A549 (cell line): ENCODE measurements at regions not wholly inside any gene's neighbourhood (a gene's known extent, or its start where the extent isn't known, plus 50 kb on each side); places are given as distances from the start of the nearest gene placed in this dataset.

Experiments
- ATAC-seq, 2 experiments: fragments of 200-7000 bp in 1 of 2; fragments of >200 bp in 1 of 2; cut with Nextera tagmentation in 1 of 2; cut with Tn5 transposase in 1 of 2; 3 replicates each; pipeline versions ENCODE4 v1.8.0 to v1.9.1; 2018 to 2020; ENCODE audit warnings: mild to moderate bottlenecking in 1 of 2, moderate library complexity in 1 of 2
- CTCF ChIA-PET: fragments of 300-600 bp; sonication (Branson Sonifier 250); formaldehyde crosslinking; extraction: SDS; loops from one replicate; lab custom pipeline; 2021; ENCODE audit warnings: antibody characterized with exemption, inconsistent platforms; lab: Yijun Ruan, JAX
- POLR2A ChIA-PET: fragments of 350-600 bp; formaldehyde crosslinking; extraction: SDS; loops from one replicate; lab custom pipeline; 2021; ENCODE audit warnings: antibody characterized with exemption, inconsistent platforms; lab: Yijun Ruan, JAX
- DNase-seq, 2 experiments: peaks; one replicate each; pipeline versions ENCODE4 v3.0.0 to v3.0.0-alpha.2; 2011 to 2016; ENCODE audit warnings: low read depth in 1 of 2, low spot score in 1 of 2
- FAIRE-seq: peaks from 2 replicates; lab custom pipeline; 2011; peaks lifted over from hg19 to GRCh38; lab: Jason Lieb, UNC
- H3K27ac ChIP-seq, 2 experiments: fragments of >200 bp; sonication (Bioruptor Twin); formaldehyde crosslinking; 3 replicates each; pipeline ENCODE4 v1.5.1; 2016 to 2017
- H3K4me1 ChIP-seq: fragments of >200 bp; sonication (Bioruptor Twin); formaldehyde crosslinking; 3 replicates; pipeline ENCODE4 v1.6.1; 2016
- H3K4me2 ChIP-seq: fragments of >200 bp; sonication (Bioruptor Twin); formaldehyde crosslinking; 3 replicates; pipeline ENCODE4 v1.6.1; 2016
- H3K4me3 ChIP-seq: fragments of >200 bp; sonication (Bioruptor Twin); formaldehyde crosslinking; 3 replicates; pipeline ENCODE4 v1.5.1; 2016
- H3K9me3 ChIP-seq: fragments of >200 bp; sonication (Bioruptor Twin); formaldehyde crosslinking; 3 replicates; pipeline ENCODE4 v1.6.1; 2016
- BHLHE40 ChIP-seq: IDR thresholded peaks from 2 replicates; pipeline ENCODE4 v1.6.1; 2012; ENCODE audit warnings: low read depth, low read length, inconsistent platforms
- CBX8 ChIP-seq: fragments of 200-600 bp; sonication (generic); IDR thresholded peaks from 2 replicates; pipeline ENCODE4 v1.6.1; 2016
- EHF ChIP-seq: fragments of 250-450 bp; sonication (Bioruptor Pico); IDR thresholded peaks from 2 replicates; pipeline ENCODE4 v1.5.0; 2020; ENCODE audit warnings: mild to moderate bottlenecking
- EHMT2 ChIP-seq: fragments of 200-600 bp; sonication (generic); IDR thresholded peaks from 2 replicates; pipeline ENCODE4 v1.6.1; 2016; ENCODE audit warnings: antibody characterized with exemption, low read depth, mild to moderate bottlenecking, moderate library complexity
- EP300 ChIP-seq, 2 experiments: fragments of >200 bp; sonication (Bioruptor Twin); formaldehyde crosslinking; IDR thresholded peaks; 2 replicates in 1 of 2; 3 replicates in 1 of 2; pipeline ENCODE4 v1.6.1; 2016 to 2017
- ESRRA ChIP-seq: fragments of 150-350 bp; IDR thresholded peaks from 2 replicates; pipeline ENCODE4 v1.6.1; 2014; ENCODE audit warnings: mild to moderate bottlenecking, low read length, borderline replicate concordance
- FOSB ChIP-seq: fragments of 250-450 bp; sonication (Bioruptor Pico); IDR thresholded peaks from 2 replicates; pipeline ENCODE4 v1.5.0; 2020; ENCODE audit warnings: mild to moderate bottlenecking, moderate library complexity
- FOSL2 ChIP-seq, 2 experiments: fragments of 450-650 bp in 1 of 2; fragments of >200 bp in 1 of 2; sonication (Bioruptor Twin) in 1 of 2; formaldehyde crosslinking; IDR thresholded peaks; 2 replicates each; pipeline versions ENCODE4 v1.5.0 to v1.6.1; 2016 to 2020; ENCODE audit warnings: mild to moderate bottlenecking in 1 of 2, moderate library complexity in 1 of 2
- FOXS1 ChIP-seq: fragments of 250-450 bp; sonication (Bioruptor Pico); IDR thresholded peaks from 2 replicates; pipeline ENCODE4 v1.5.0; 2020; ENCODE audit warnings: mild to moderate bottlenecking, moderate library complexity
- GATA3 ChIP-seq: IDR thresholded peaks from 2 replicates; pipeline ENCODE4 v1.6.1; 2012; ENCODE audit warnings: borderline replicate concordance
- HEYL ChIP-seq: fragments of 250-450 bp; sonication (Bioruptor Pico); IDR thresholded peaks from 2 replicates; pipeline ENCODE4 v1.8.0; 2021; ENCODE audit warnings: mild to moderate bottlenecking, moderate library complexity
- HOXB13 ChIP-seq: fragments of 250-450 bp; sonication (Bioruptor Pico); IDR thresholded peaks from 2 replicates; pipeline ENCODE4 v1.5.0; 2020; ENCODE audit warnings: low read depth, mild to moderate bottlenecking, moderate library complexity
- HOXB5 ChIP-seq: fragments of 250-450 bp; sonication (Bioruptor Pico); IDR thresholded peaks from 2 replicates; pipeline ENCODE4 v1.5.0; 2020; ENCODE audit warnings: mild to moderate bottlenecking, moderate library complexity
- JUNB ChIP-seq: fragments of >200 bp; sonication (Bioruptor Twin); formaldehyde crosslinking; IDR thresholded peaks from 2 replicates; pipeline ENCODE4 v1.6.1; 2016
- KDM1A ChIP-seq: fragments of 200-600 bp; sonication (generic); IDR thresholded peaks from 2 replicates; pipeline ENCODE4 v1.6.1; 2016; ENCODE audit warnings: low read depth, mild to moderate bottlenecking
- RCOR1 ChIP-seq: fragments of 150-350 bp; IDR thresholded peaks from 2 replicates; pipeline ENCODE4 v1.6.1; 2014; ENCODE audit warnings: antibody characterized with exemption, low read length, low read depth
- RFX5 ChIP-seq: fragments of 450-650 bp; IDR thresholded peaks from 2 replicates; pipeline ENCODE4 v1.7.1; 2014; ENCODE audit warnings: antibody characterized with exemption, mild to moderate bottlenecking, moderate library complexity
- TP53 ChIP-seq: fragments of 250-450 bp; sonication (Bioruptor Pico); IDR thresholded peaks from 2 replicates; pipeline ENCODE4 v1.5.0; 2021; ENCODE audit warnings: mild to moderate bottlenecking, moderate library complexity
- ZNF302 ChIP-seq: fragments of 250-450 bp; sonication (Bioruptor Pico); IDR thresholded peaks from 2 replicates; pipeline ENCODE4 v1.9.0; 2021; ENCODE audit warnings: inconsistent platforms, mild to moderate bottlenecking, moderate library complexity
- ZSCAN20 ChIP-seq: fragments of 250-450 bp; sonication (Bioruptor Pico); IDR thresholded peaks from 2 replicates; pipeline ENCODE4 v1.8.0; 2022; ENCODE audit warnings: mild to moderate bottlenecking, moderate library complexity
- WGBS: methylation state at CpG from one replicate; pipeline ENCODE4 v1.1.6; 2017; ENCODE audit errors: missing lambda C conversion rate; 5-methylcytosine and 5-hydroxymethylcytosine counted together
- TF ChIP-seq, protein P1 (sequence below): IDR thresholded peaks from 2 replicates; pipeline ENCODE4 v1.6.1; 2012
- TF ChIP-seq, protein P2 (sequence below): fragments of 250-450 bp; sonication (Bioruptor Pico); IDR thresholded peaks from 2 replicates; pipeline ENCODE4 v1.5.0; 2020; ENCODE audit warnings: low read depth, mild to moderate bottlenecking, moderate library complexity
- TF ChIP-seq, protein P3 (sequence below): fragments of 150-350 bp; IDR thresholded peaks from 2 replicates; pipeline ENCODE4 v1.6.1; 2014; ENCODE audit warnings: low read depth, mild to moderate bottlenecking, low read length
- TF ChIP-seq, protein P4 (sequence below): fragments of 250-450 bp; sonication (Bioruptor Pico); IDR thresholded peaks from 2 replicates; pipeline ENCODE4 v1.5.0; 2021; ENCODE audit warnings: mild to moderate bottlenecking, moderate library complexity, borderline replicate concordance
- TF ChIP-seq, protein P5 (sequence below): fragments of >200 bp; sonication (Bioruptor Twin); formaldehyde crosslinking; IDR thresholded peaks from 3 replicates; pipeline ENCODE4 v1.6.1; 2016

DNA sequence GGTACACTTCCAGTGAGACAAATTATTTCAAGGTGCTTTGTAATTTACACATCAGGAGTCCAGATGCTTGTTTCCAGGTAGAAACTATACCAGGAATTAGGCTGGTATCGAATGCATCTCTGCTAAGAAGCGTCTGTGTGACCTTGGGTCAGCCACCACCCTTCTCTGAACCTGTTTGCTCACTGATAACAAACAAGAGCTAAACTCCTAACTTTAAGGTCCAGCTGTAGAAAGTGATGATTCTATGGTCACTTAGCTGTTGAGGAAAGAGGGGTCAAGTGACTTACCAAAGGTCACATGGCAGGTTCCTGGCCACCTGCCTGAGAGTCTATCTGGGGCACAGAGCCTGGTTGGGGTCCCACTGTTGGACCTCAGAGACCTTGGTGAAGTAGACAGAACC, 95.4 kb downstream of the HIF1AN start:
- ATAC-seq (no peak), FAIRE-seq (no peak), DNase-seq (no peak)
- Histone ChIP-seq H3K27ac (no peak overlapping the region), H3K4me1 (no peaks in the 10 kb centered on the region), H3K9me3 (no peaks in the 10 kb centered on the region), H3K4me2 (no peak overlapping the region), H3K4me3 (no peak overlapping the region)
- POLR2A ChIA-PET: no interaction called here
- no peak for TF ChIP-seq EHF (CRISPR knock-in tag)
- no peak for TF ChIP-seq HOXB13
- no peak for TF ChIP-seq KDM1A
- no peak for TF ChIP-seq HOXB5 (CRISPR knock-in tag)
- TF ChIP-seq BHLHE40: no peak
- TF ChIP-seq FOXS1 (CRISPR knock-in tag): no peak
- no peak for TF ChIP-seq JUNB
- TF ChIP-seq, protein P1, sequence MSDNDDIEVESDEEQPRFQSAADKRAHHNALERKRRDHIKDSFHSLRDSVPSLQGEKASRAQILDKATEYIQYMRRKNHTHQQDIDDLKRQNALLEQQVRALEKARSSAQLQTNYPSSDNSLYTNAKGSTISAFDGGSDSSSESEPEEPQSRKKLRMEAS: no peak
- TF ChIP-seq, protein P2, sequence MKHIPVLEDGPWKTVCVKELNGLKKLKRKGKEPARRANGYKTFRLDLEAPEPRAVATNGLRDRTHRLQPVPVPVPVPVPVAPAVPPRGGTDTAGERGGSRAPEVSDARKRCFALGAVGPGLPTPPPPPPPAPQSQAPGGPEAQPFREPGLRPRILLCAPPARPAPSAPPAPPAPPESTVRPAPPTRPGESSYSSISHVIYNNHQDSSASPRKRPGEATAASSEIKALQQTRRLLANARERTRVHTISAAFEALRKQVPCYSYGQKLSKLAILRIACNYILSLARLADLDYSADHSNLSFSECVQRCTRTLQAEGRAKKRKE (CRISPR knock-in tag): no peak
- TF ChIP-seq ZNF302 (CRISPR knock-in tag): no peak
- TF ChIP-seq TP53 (CRISPR knock-in tag): no peak
- TF ChIP-seq ESRRA: no peak
- TF ChIP-seq RCOR1: no peak
- TF ChIP-seq, protein P3, sequence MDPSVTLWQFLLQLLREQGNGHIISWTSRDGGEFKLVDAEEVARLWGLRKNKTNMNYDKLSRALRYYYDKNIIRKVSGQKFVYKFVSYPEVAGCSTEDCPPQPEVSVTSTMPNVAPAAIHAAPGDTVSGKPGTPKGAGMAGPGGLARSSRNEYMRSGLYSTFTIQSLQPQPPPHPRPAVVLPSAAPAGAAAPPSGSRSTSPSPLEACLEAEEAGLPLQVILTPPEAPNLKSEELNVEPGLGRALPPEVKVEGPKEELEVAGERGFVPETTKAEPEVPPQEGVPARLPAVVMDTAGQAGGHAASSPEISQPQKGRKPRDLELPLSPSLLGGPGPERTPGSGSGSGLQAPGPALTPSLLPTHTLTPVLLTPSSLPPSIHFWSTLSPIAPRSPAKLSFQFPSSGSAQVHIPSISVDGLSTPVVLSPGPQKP: no peak
- no peak for TF ChIP-seq FOSB
- TF ChIP-seq EP300 (IDR thresholded peaks at IDR 0.05): no peak
- no peak for TF ChIP-seq GATA3
- no peak for TF ChIP-seq CBX8
- no peak for TF ChIP-seq EHMT2
- WGBS: 60% methylated on average over 2 of the region's 2 CpGs
- CTCF ChIA-PET: interaction anchor here (1.5 kb wide), 1 partner anchor 247 kb away, joined by 7 read pairs; no protein-coding TSS in a partner anchor

DNA sequence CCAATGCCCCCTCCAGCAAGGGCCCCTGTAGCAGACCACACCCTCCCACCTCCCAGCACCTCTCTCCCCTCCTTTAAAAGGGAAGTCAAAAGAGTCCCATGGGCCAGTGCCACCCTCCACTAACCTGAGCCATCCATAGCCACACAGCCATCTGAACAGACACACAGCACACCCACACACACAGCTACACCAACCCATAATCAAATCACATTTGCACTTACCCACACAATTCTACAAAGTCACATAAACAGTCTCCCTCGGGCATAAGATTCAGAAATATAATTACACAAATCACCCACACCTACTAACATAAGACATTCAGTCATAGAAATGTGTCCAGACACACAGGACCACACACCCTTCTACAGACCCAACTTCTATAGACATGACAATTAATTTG, 96.3 kb downstream of the HIF1AN start:
- Histone ChIP-seq H3K4me2 (no peak overlapping the region), H3K9me3 (no peaks in the 10 kb centered on the region), H3K27ac (no peak overlapping the region), H3K4me3 (no peak overlapping the region), H3K4me1 (no peaks in the 10 kb centered on the region)
- POLR2A ChIA-PET: no interaction called here
- 5% methylated on average over 1 of the region's 1 CpG for WGBS
- FAIRE-seq: no peak
- TF ChIP-seq GATA3 (no peak), ZSCAN20 (CRISPR knock-in tag) (no peak), RFX5 (no peak), FOSL2 (IDR thresholded peaks at IDR 0.05) (no peak), FOSL2 (CRISPR knock-in tag; IDR thresholded peaks at IDR 0.05) (no peak), EP300 (IDR thresholded peaks at IDR 0.05) (no peak), FOXS1 (CRISPR knock-in tag) (no peak), RCOR1 (no peak), HOXB13 (no peak), HEYL (CRISPR knock-in tag) (no peak)
- TF ChIP-seq, protein P4, sequence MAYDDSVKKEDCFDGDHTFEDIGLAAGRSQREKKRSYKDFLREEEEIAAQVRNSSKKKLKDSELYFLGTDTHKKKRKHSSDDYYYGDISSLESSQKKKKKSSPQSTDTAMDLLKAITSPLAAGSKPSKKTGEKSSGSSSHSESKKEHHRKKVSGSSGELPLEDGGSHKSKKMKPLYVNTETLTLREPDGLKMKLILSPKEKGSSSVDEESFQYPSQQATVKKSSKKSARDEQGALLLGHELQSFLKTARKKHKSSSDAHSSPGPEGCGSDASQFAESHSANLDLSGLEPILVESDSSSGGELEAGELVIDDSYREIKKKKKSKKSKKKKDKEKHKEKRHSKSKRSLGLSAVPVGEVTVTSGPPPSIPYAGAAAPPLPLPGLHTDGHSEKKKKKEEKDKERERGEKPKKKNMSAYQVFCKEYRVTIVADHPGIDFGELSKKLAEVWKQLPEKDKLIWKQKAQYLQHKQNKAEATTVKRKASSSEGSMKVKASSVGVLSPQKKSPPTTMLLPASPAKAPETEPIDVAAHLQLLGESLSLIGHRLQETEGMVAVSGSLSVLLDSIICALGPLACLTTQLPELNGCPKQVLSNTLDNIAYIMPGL: no peak
- TF ChIP-seq, protein P5, sequence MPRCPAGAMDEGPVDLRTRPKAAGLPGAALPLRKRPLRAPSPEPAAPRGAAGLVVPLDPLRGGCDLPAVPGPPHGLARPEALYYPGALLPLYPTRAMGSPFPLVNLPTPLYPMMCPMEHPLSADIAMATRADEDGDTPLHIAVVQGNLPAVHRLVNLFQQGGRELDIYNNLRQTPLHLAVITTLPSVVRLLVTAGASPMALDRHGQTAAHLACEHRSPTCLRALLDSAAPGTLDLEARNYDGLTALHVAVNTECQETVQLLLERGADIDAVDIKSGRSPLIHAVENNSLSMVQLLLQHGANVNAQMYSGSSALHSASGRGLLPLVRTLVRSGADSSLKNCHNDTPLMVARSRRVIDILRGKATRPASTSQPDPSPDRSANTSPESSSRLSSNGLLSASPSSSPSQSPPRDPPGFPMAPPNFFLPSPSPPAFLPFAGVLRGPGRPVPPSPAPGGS: no peak
- TF ChIP-seq, all 56 proteins: peak for 0
- CTCF ChIA-PET: interaction anchor here (1.5 to 1.7 kb wide), 2 partner anchors 11 to 247 kb away, joined by 5 to 7 read pairs; no protein-coding TSS in a partner anchor
- no peak for DNase-seq
- ATAC-seq: no peak
